Skeletal muscle satellite cell (primary cell): ENCODE measurements at regions not wholly inside any gene's neighbourhood (a gene's known extent, or its start where the extent isn't known, plus 50 kb on each side); places are given as distances from the start of the nearest gene placed in this dataset.
"Not testable (repeated sequence)": the region's sequence is repeated elsewhere in the genome, so short reads cannot be mapped to it uniquely, and the experiment has no call there.

Experiments
- H3K27me3 ChIP-seq: 2 replicates; pipeline ENCODE4 v1.7.0; 2013; ENCODE audit warnings: low read length; ENCODE audit not compliant: control insufficient read depth, insufficient read depth
- H3K36me3 ChIP-seq: 2 replicates; pipeline ENCODE4 v1.7.0; 2013; ENCODE audit warnings: mild to moderate bottlenecking, control low read depth, low read length; ENCODE audit not compliant: insufficient read depth
- H3K4me1 ChIP-seq: 2 replicates; pipeline ENCODE4 v1.7.0; 2013; ENCODE audit warnings: low read length; ENCODE audit not compliant: control insufficient read depth, insufficient read depth
- H3K4me2 ChIP-seq: 2 replicates; pipeline ENCODE4 v1.7.0; 2013; ENCODE audit warnings: mild to moderate bottlenecking, low read length
- H3K4me3 ChIP-seq: 2 replicates; pipeline ENCODE4 v1.7.0; 2013; ENCODE audit warnings: low read length
- H3K9ac ChIP-seq: 2 replicates; pipeline ENCODE4 v1.7.0; 2013; ENCODE audit warnings: mild to moderate bottlenecking, low read depth, low read length, moderate library complexity
- H3K9me3 ChIP-seq: replicated peaks from 2 replicates; pipeline ENCODE4 v1.7.0; 2013; ENCODE audit warnings: mild to moderate bottlenecking, control low read depth, low read length

GRCh38 chr10:8334631-8335030 lies 280.1 kb downstream of the GATA3 start:
- no peaks in the 10 kb centered on the region for H3K36me3 ChIP-seq
- no peak overlapping the region for H3K4me3 ChIP-seq
- no peak overlapping the region for H3K4me2 ChIP-seq
- no peaks in the 10 kb centered on the region for H3K27me3 ChIP-seq
- H3K4me1 ChIP-seq, result no peaks in the 10 kb centered on the region
- H3K9me3 ChIP-seq, result no peaks in the 10 kb centered on the region
- H3K9ac ChIP-seq, result no peak overlapping the region

DNA sequence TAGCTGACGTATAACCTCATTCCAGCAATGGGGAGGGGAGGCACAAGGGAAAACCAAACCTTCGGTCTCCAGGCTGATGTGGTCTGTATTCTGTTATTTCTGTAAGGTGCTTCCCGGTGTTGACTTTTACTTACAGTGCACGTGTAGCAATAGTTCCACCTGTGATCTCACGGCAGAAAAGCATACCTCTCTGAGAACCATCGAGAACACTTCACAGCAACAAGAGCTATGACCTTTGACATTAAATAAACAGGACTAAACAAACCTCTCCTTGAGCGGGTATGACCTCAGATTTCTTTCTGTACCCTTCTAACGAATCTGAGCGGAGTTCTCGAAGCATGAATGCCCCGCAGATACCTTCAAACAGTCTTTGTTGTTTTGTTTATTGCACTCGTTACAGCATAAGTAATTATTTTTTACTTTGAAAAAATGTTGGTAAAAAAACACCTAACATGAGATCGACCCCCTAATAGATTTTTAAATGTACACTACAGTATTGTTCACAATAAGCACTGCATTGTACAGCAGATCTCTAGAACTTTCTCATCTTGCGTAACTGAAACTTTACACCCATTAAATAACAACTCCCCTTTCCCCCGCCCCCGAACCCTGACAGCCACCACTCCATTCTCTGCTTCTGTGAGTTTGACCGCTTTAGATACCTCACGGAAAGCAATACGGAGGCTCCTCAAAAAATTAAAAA lies 282.3 kb downstream of the GATA3 start:
- Histone ChIP-seq H3K27me3 (no peaks in the 10 kb centered on the region), H3K4me1 (no peaks in the 10 kb centered on the region), H3K9me3 (no peaks in the 10 kb centered on the region), H3K4me2 (no peak overlapping the region), H3K4me3 (no peak overlapping the region), H3K9ac (no peak overlapping the region), H3K36me3 (no peaks in the 10 kb centered on the region)

GRCh38 chr10:8337332-8337651 lies 282.8 kb downstream of the GATA3 start:
- no peak overlapping the region for H3K9ac ChIP-seq
- H3K4me3 ChIP-seq, result no peak overlapping the region
- no peaks in the 10 kb centered on the region for H3K9me3 ChIP-seq
- H3K4me1 ChIP-seq, result no peaks in the 10 kb centered on the region
- H3K27me3 ChIP-seq, result no peaks in the 10 kb centered on the region
- H3K4me2 ChIP-seq, result no peak overlapping the region
- H3K36me3 ChIP-seq, result no peaks in the 10 kb centered on the region

GRCh38 chr10:8338177-8338766 lies 283.8 kb downstream of the GATA3 start:
- Histone ChIP-seq H3K4me2 (no peak overlapping the region), H3K36me3 (no peaks in the 10 kb centered on the region), H3K9ac (no peak overlapping the region), H3K27me3 (no peaks in the 10 kb centered on the region), H3K9me3 (no peaks in the 10 kb centered on the region), H3K4me1 (no peaks in the 10 kb centered on the region), H3K4me3 (no peak overlapping the region)

GRCh38 chr10:8344756-8345155 lies 290.3 kb downstream of the GATA3 start:
- no peaks in the 10 kb centered on the region for H3K27me3 ChIP-seq
- no peaks in the 10 kb centered on the region for H3K36me3 ChIP-seq
- no peak overlapping the region for H3K4me3 ChIP-seq
- no peak overlapping the region for H3K9ac ChIP-seq
- H3K4me2 ChIP-seq, result no peak overlapping the region
- H3K9me3 ChIP-seq, result no peaks in the 10 kb centered on the region
- no peaks in the 10 kb centered on the region for H3K4me1 ChIP-seq

GRCh38 chr10:8346861-8347260 lies 292.4 kb downstream of the GATA3 start:
- H3K27me3 ChIP-seq, result no peaks in the 10 kb centered on the region
- no peaks in the 10 kb centered on the region for H3K36me3 ChIP-seq
- H3K4me3 ChIP-seq, result no peak overlapping the region
- no peaks in the 10 kb centered on the region for H3K4me1 ChIP-seq
- H3K9me3 ChIP-seq, result no peaks in the 10 kb centered on the region
- no peak overlapping the region for H3K4me2 ChIP-seq
- H3K9ac ChIP-seq, result no peak overlapping the region

DNA sequence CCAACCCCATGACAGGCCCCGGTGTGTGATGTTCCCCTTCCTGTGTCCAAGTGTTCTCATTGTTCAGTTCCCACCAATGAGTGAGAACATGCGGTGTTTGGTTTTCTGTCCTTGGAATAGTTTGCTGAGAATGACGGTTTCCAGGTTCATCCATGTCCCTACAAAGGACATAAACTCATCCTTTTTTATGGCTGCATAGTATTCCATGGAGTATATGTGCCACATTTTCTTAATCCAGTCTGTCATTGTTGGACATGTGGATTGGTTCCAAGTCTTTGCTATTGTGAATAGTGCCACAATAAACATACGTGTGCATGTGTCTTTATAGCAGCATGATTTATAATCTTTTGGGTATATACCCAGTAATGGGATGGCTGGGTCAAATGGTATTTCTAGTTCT lies 293.1 kb downstream of the GATA3 start:
- H3K4me1 ChIP-seq, H3K36me3 ChIP-seq, H3K9ac ChIP-seq, H3K27me3 ChIP-seq, H3K9me3 ChIP-seq, H3K4me3 ChIP-seq, H3K4me2 ChIP-seq: not testable (repeated sequence)

DNA sequence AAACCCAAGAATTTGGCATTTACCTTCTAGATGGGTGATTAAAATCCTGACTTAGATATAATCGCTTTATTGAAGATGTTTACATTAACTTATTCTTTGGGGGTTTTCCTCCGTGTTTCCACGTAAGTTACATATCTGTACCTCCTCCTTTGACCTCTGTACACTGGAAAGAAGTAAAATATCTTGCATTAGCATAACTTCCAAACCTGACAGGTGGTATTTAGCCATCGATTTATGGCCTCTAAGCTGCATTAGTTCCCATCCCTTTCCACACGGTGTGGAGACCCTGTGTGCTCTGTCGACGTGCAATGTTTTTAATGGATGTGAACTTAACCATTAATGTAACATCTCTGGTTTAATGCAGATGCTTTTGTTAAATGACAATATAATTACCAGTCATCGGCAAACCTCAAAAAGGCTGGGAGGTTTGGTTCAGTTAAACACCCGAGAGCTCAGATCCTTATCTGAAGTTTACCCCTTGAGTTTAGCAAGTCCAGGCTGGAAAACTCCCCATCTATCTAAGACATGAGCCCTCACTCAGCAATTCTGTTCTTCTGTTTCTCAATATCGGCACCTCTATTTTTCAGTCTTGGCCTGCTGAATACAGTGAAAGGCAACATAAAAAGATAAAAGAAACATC lies 295.2 kb downstream of the GATA3 start:
- Histone ChIP-seq H3K4me2 (no peak overlapping the region), H3K4me1 (no peaks in the 10 kb centered on the region), H3K9me3 (no peaks in the 10 kb centered on the region), H3K4me3 (no peak overlapping the region), H3K27me3 (no peaks in the 10 kb centered on the region), H3K36me3 (no peaks in the 10 kb centered on the region), H3K9ac (no peak overlapping the region)

GRCh38 chr10:8350250-8350967 lies 295.9 kb downstream of the GATA3 start:
- H3K4me3 ChIP-seq, result no peak overlapping the region
- no peak overlapping the region for H3K4me2 ChIP-seq
- H3K4me1 ChIP-seq, result no peaks in the 10 kb centered on the region
- H3K36me3 ChIP-seq, result no peaks in the 10 kb centered on the region
- H3K9ac ChIP-seq, result no peak overlapping the region
- no peaks in the 10 kb centered on the region for H3K27me3 ChIP-seq
- no peaks in the 10 kb centered on the region for H3K9me3 ChIP-seq

DNA sequence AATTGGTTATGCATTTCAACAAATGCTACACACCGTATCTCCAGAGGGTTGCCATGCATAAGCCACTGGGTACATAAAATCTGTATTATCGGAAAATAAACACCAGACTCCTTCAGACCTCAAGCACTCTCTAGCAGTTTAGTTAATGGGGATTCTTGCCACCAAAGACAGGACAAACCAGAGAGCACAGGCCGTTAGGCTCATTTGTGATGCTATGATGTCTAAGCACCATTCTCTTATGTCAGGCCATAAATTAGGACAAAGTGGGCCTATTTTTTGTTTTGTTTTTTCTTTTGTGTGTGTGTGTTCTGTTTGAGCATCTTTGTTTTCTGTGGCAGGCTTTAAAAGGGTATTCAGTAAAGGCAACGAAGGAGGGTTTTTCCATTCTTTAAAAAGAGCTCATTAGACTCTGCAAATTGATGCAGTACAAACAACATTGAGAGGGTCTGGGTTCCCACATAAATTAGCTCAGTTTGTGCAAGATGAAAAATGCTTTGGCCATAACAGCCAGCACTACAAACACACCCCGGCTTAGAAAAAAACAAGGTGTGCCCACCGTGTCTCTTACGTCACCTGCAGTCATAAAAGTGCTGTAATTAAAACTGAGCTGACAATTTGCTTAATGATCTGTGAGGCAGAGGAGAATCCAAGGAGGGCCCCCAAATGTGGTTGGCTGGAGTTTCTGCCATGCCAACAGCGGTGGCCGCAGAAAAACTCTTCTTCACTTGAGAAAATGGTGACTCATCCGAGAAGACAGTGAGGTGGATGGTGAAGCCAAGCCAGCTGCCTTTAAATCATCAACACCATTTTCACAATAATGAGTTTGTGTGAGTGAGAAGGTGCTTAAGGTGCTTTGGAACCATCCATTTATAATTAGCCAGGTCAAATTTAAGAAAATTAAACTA lies 297.9 kb downstream of the GATA3 start:
- H3K4me1 ChIP-seq, result no peaks in the 10 kb centered on the region
- H3K36me3 ChIP-seq, result no peaks in the 10 kb centered on the region
- no peak overlapping the region for H3K4me3 ChIP-seq
- no peaks in the 10 kb centered on the region for H3K9me3 ChIP-seq
- H3K4me2 ChIP-seq, result no peak overlapping the region
- H3K9ac ChIP-seq, result no peak overlapping the region
- H3K27me3 ChIP-seq, result no peaks in the 10 kb centered on the region

DNA sequence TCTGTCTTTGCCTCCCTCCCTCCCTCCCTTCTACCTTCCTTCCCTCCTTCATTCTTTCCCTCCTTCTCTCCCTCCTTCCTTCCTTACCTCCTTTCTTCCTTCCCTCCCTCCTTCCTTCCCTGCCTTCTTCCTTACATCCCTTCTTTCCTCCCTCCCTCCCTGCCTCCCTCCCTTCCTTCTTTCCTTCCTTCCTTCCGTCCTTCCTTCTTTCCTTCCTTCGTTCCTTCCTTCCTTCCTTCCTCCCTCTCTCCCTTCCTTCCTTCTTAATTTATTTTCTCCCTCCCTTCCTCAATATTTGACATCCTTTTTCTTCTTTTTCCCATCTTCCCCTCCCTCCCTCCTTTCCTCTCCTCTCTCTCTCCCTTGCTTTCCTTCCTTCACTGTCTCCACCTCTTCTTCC lies 301.8 kb downstream of the GATA3 start:
- no peak overlapping the region for H3K4me3 ChIP-seq
- no peaks in the 10 kb centered on the region for H3K36me3 ChIP-seq
- H3K4me1 ChIP-seq, result no peaks in the 10 kb centered on the region
- no peaks in the 10 kb centered on the region for H3K9me3 ChIP-seq
- no peak overlapping the region for H3K4me2 ChIP-seq
- no peaks in the 10 kb centered on the region for H3K27me3 ChIP-seq
- no peak overlapping the region for H3K9ac ChIP-seq
